Mesendoderm (in vitro differentiated cells): ENCODE measurements at regions not wholly inside any gene's neighbourhood (a gene's known extent, or its start where the extent isn't known, plus 50 kb on each side); places are given as distances from the start of the nearest gene placed in this dataset.

ENCODE experiments used
- DNase-seq: peaks from one replicate; pipeline ENCODE4 v3.0.0; 2013
- H2AK5ac ChIP-seq: 2 replicates; pipeline ENCODE4 v1.6.1; 2013; ENCODE audit warnings: low read length, inconsistent platforms
- H2BK120ac ChIP-seq: 2 replicates; pipeline ENCODE4 v1.6.1; 2013; ENCODE audit warnings: low read depth, mild to moderate bottlenecking, low read length, moderate library complexity, mixed read lengths
- H2BK15ac ChIP-seq: replicated peaks from 2 replicates; pipeline ENCODE4 v1.6.1; 2013; ENCODE audit warnings: low read depth, mild to moderate bottlenecking, moderate library complexity
- H2BK5ac ChIP-seq: 2 replicates; pipeline ENCODE4 v1.6.1; 2013; ENCODE audit warnings: low read length, inconsistent platforms
- H3K18ac ChIP-seq: 2 replicates; pipeline ENCODE4 v1.6.1; 2013; ENCODE audit warnings: mild to moderate bottlenecking, low read length, mixed read lengths
- H3K23ac ChIP-seq: one replicate; pipeline ENCODE4 v1.6.1; 2013; ENCODE audit warnings: low read length
- H3K27ac ChIP-seq: 2 replicates; pipeline ENCODE4 v1.5.1; 2013; ENCODE audit warnings: low read depth, mild to moderate bottlenecking, inconsistent platforms, low read length, moderate library complexity
- H3K27me3 ChIP-seq: 2 replicates; pipeline ENCODE4 v1.6.1; 2013; ENCODE audit warnings: low read length, control low read depth, mild to moderate bottlenecking, inconsistent platforms; ENCODE audit not compliant: insufficient read depth, poor library complexity
- H3K36me3 ChIP-seq: 2 replicates; pipeline ENCODE4 v1.6.1; 2013; ENCODE audit warnings: low read length, inconsistent platforms; ENCODE audit not compliant: control insufficient read depth, insufficient read depth
- H3K4ac ChIP-seq: one replicate; pipeline ENCODE4 v1.6.1; 2013; ENCODE audit warnings: low read depth, mild to moderate bottlenecking, low read length, moderate library complexity
- H3K4me1 ChIP-seq: 2 replicates; pipeline ENCODE4 v1.6.1; 2013; ENCODE audit warnings: low read depth, low read length, inconsistent platforms; ENCODE audit not compliant: control insufficient read depth
- H3K4me2 ChIP-seq: 2 replicates; pipeline ENCODE4 v1.6.1; 2013; ENCODE audit warnings: low read length
- H3K4me3 ChIP-seq: 2 replicates; pipeline ENCODE4 v1.5.1; 2013; ENCODE audit warnings: mild to moderate bottlenecking, low read length
- H3K56ac ChIP-seq: one replicate; pipeline ENCODE4 v1.6.1; 2013; ENCODE audit warnings: low read length
- H3K79me1 ChIP-seq: 2 replicates; pipeline ENCODE4 v1.6.1; 2013; ENCODE audit warnings: low read length, inconsistent platforms
- H3K79me2 ChIP-seq: 2 replicates; pipeline ENCODE4 v1.6.1; 2013; ENCODE audit warnings: mild to moderate bottlenecking, low read length; ENCODE audit not compliant: control insufficient read depth, insufficient read depth
- H3K9ac ChIP-seq: 2 replicates; pipeline ENCODE4 v1.6.1; 2013; ENCODE audit warnings: low read length, inconsistent platforms
- H4K5ac ChIP-seq: one replicate; pipeline ENCODE4 v1.6.1; 2013; ENCODE audit warnings: low read length
- H4K8ac ChIP-seq: one replicate; pipeline ENCODE4 v1.6.1; 2013; ENCODE audit warnings: low read depth, mild to moderate bottlenecking, control low read depth, low read length, moderate library complexity
- WGBS: extraction: QIAGEN DNeasy Blood & Tissue Kit; methylation state at CpG from one replicate; pipeline ENCODE4 v1.1.7; 2013; ENCODE audit warnings: low lambda C conversion rate, missing lambda C conversion rate; ENCODE audit not compliant: insufficient coverage; ENCODE audit errors: extremely low coverage; 5-methylcytosine and 5-hydroxymethylcytosine counted together

DNA sequence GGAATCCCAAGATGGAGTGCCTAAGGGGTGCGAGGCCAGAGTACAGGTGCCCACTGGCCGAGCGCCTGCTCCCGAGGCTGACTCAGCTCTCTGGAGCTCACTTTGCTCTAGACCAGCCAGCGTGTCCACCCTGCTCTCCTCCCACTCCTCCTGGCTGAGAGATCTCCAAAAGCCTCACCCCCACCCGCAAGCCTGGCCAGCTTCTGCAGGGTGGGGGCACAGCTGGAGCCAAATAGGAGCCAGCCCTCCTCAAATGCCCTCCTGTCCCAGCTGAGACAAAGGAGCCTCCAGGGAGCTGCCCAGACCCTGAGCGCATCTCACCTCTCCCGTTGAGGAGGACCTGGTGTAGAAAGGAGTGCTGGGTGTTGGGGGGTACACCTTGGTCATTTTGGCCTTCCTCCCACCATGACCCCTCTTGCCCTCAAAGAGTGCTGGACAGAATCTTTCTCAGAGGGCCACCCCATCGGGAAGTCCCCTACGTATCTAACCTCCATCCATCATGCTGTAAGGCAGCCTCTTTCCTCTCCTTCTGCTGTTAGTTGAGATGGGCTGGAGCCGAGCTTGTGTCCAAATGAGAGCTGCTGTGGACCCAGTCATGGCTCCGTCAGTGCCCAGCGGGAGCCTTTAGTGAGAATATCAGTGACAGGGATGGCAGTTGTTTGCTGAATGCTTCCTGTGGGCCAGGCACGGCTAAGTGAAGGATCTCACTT, 123.9 kb upstream of the VSTM2B start:
- no peak overlapping the region for H2BK15ac ChIP-seq
- H3K4me3 ChIP-seq, result no peak overlapping the region
- no peak overlapping the region for H3K27ac ChIP-seq
- no peak overlapping the region for H2AK5ac ChIP-seq
- no peak for DNase-seq
- no peak overlapping the region for H3K4me2 ChIP-seq
- no CpG with 5 or more reads among the region's 14 CpGs for WGBS
- H3K4ac ChIP-seq, result no peak overlapping the region
- H3K4me1 ChIP-seq, result no peaks in the 10 kb centered on the region
- H3K23ac ChIP-seq, result no peak overlapping the region
- H3K18ac ChIP-seq, result no peak overlapping the region
- no peak overlapping the region for H2BK120ac ChIP-seq
- H4K8ac ChIP-seq, result no peak overlapping the region
- H3K79me1 ChIP-seq, result no peaks in the 10 kb centered on the region
- no peaks in the 10 kb centered on the region for H3K79me2 ChIP-seq
- no peak overlapping the region for H4K5ac ChIP-seq
- no peak overlapping the region for H3K56ac ChIP-seq
- no peaks in the 10 kb centered on the region for H3K36me3 ChIP-seq
- H2BK5ac ChIP-seq, result no peak overlapping the region
- no peak overlapping the region for H3K9ac ChIP-seq
- H3K27me3 ChIP-seq, result no peaks in the 10 kb centered on the region

GRCh38 chr19:29402563-29402962, 123.2 kb upstream of the VSTM2B start:
- Histone ChIP-seq H3K23ac (no peak overlapping the region), H3K4me1 (no peaks in the 10 kb centered on the region), H3K27me3 (no peaks in the 10 kb centered on the region), H4K8ac (no peak overlapping the region), H3K9ac (no peak overlapping the region), H3K36me3 (no peaks in the 10 kb centered on the region), H3K4me2 (no peak overlapping the region), H3K56ac (no peak overlapping the region), H2AK5ac (no peak overlapping the region), H3K27ac (no peak overlapping the region), H2BK5ac (no peak overlapping the region), H3K4me3 (no peak overlapping the region), H4K5ac (no peak overlapping the region), H3K4ac (no peak overlapping the region), H3K79me1 (no peaks in the 10 kb centered on the region), H3K79me2 (no peaks in the 10 kb centered on the region), H2BK120ac (no peak overlapping the region), H3K18ac (no peak overlapping the region), H2BK15ac (no peak overlapping the region)
- DNase-seq, result no peak
- WGBS, result no CpG with 5 or more reads among the region's 6 CpGs

DNA sequence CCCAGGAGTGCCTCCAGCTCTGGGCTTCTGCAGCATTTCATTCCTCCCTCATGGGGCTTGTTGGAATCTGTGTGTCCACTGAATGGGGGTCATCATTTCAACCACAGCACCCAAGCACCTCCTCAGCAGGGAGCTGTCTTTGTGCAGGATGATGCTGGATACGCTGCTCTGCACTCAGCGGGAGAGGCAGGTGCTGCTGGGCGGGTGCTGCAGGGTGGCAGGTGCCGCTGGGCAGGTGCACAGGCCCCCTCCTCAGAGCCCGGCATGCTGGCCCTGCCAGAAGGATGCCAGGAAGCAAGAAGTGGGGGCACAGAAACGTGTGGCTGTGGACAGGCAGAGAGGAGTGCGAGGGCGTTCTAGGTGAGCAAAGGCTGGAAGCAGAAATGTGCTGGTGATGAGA, 121.8 kb upstream of the VSTM2B start:
- Histone ChIP-seq H3K18ac (no peak overlapping the region), H2BK15ac (no peak overlapping the region), H4K8ac (no peak overlapping the region), H3K36me3 (no peaks in the 10 kb centered on the region), H3K79me1 (no peaks in the 10 kb centered on the region), H3K9ac (no peak overlapping the region), H3K27me3 (no peaks in the 10 kb centered on the region), H2BK120ac (no peak overlapping the region), H3K4me2 (no peak overlapping the region), H3K27ac (no peak overlapping the region), H3K4me1 (no peaks in the 10 kb centered on the region), H3K56ac (peak overlapping the region; percentile 3), H2AK5ac (peak overlapping the region; percentile 65), H2BK5ac (no peak overlapping the region), H4K5ac (no peak overlapping the region), H3K79me2 (no peaks in the 10 kb centered on the region), H3K4ac (no peak overlapping the region), H3K4me3 (no peak overlapping the region), H3K23ac (no peak overlapping the region)
- DNase-seq, result no peak
- no CpG with 5 or more reads among the region's 8 CpGs for WGBS

DNA sequence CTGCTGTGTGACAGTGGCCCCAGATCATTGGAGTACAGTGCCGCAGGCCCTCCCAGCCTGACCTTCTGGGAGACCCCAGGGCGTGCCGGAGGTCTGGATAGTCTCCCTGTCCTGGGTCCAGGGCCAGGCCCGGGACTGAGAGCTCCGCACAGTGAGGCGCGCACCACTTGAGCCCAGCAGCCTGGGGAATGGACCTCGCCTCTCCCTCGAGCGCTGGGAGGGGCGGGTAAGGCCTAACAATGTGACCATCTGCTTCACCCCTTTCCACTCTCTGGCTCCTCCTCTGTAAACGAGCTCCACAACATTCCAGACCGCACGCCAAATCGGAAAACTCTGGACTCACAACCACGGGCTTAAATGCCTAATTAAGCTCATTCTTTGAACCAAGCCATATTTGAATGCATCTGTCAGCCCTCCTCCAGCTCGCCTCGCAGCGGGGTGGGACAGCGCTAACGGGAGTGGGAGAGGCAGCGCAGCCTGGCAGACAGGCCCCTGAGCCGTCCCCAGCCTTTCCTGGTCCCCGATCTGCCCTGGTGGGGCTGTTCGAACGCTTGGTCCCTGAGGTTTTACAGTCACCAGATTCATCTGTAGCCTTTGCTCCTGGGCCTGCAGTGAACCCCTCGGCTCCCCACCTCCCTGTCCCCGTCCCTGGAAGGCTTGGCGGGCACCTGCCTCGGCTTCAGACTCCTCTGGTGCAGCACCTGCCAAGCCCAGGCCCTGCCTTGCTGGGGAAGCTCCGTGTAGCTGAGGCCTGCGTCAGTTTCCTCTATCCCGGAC, 120.7 kb upstream of the VSTM2B start:
- no peak overlapping the region for H2AK5ac ChIP-seq
- H3K36me3 ChIP-seq, result no peaks in the 10 kb centered on the region
- peak overlapping the region; percentile 27 for H3K9ac ChIP-seq
- H2BK120ac ChIP-seq, result no peak overlapping the region
- H4K8ac ChIP-seq, result no peak overlapping the region
- no peak overlapping the region for H3K4me3 ChIP-seq
- H3K79me2 ChIP-seq, result no peaks in the 10 kb centered on the region
- H2BK5ac ChIP-seq, result no peak overlapping the region
- H3K4ac ChIP-seq, result no peak overlapping the region
- peak overlapping the region; percentile 59 for H3K4me2 ChIP-seq
- no peaks in the 10 kb centered on the region for H3K79me1 ChIP-seq
- no peak overlapping the region for H3K18ac ChIP-seq
- no peak overlapping the region for H3K27ac ChIP-seq
- no peak overlapping the region for H2BK15ac ChIP-seq
- no peaks in the 10 kb centered on the region for H3K4me1 ChIP-seq
- H3K56ac ChIP-seq, result peak overlapping the region; percentile 67
- no peak overlapping the region for H3K23ac ChIP-seq
- H3K27me3 ChIP-seq, result no peaks in the 10 kb centered on the region
- H4K5ac ChIP-seq, result no peak overlapping the region
- peak; percentile 85 for DNase-seq
- no CpG with 5 or more reads among the region's 33 CpGs for WGBS

DNA sequence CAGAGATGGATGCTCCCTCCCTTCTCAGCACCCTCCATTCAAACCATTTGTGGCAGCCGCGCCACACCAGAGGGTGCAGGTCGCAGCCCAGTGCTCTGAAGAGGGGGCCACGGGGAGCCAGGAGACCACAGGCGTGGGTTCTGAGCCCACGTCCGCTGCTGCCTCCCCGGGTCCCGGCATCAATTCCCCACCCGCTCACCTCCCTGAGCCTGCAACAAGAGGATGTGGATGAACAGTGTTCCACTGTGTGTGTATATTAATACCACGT, 120.1 kb upstream of the VSTM2B start:
- no CpG with 5 or more reads among the region's 11 CpGs for WGBS
- H3K36me3 ChIP-seq, result no peaks in the 10 kb centered on the region
- H3K4ac ChIP-seq, result no peak overlapping the region
- no peaks in the 10 kb centered on the region for H3K79me1 ChIP-seq
- H3K23ac ChIP-seq, result no peak overlapping the region
- no peak overlapping the region for H2BK15ac ChIP-seq
- H2BK120ac ChIP-seq, result no peak overlapping the region
- no peak overlapping the region for H3K18ac ChIP-seq
- H4K5ac ChIP-seq, result no peak overlapping the region
- H3K56ac ChIP-seq, result no peak overlapping the region
- no peak overlapping the region for H3K27ac ChIP-seq
- H2AK5ac ChIP-seq, result no peak overlapping the region
- H3K79me2 ChIP-seq, result no peaks in the 10 kb centered on the region
- H3K27me3 ChIP-seq, result no peaks in the 10 kb centered on the region
- DNase-seq, result no peak
- H3K4me3 ChIP-seq, result no peak overlapping the region
- no peaks in the 10 kb centered on the region for H3K4me1 ChIP-seq
- no peak overlapping the region for H3K4me2 ChIP-seq
- H3K9ac ChIP-seq, result no peak overlapping the region
- no peak overlapping the region for H4K8ac ChIP-seq
- no peak overlapping the region for H2BK5ac ChIP-seq
